HG03039 (cell line): ENCODE measurements at regions not wholly inside any gene's neighbourhood (a gene's known extent, or its start where the extent isn't known, plus 50 kb on each side); places are given as distances from the start of the nearest gene placed in this dataset.

Source experiments
- ATAC-seq: cut with Tn5 transposase; IDR thresholded peaks from one replicate; pipeline ENCODE4 v1.9.1; 2021; ENCODE audit warnings: mild to moderate bottlenecking, moderate library complexity; ENCODE audit not compliant: unreplicated experiment

DNA sequence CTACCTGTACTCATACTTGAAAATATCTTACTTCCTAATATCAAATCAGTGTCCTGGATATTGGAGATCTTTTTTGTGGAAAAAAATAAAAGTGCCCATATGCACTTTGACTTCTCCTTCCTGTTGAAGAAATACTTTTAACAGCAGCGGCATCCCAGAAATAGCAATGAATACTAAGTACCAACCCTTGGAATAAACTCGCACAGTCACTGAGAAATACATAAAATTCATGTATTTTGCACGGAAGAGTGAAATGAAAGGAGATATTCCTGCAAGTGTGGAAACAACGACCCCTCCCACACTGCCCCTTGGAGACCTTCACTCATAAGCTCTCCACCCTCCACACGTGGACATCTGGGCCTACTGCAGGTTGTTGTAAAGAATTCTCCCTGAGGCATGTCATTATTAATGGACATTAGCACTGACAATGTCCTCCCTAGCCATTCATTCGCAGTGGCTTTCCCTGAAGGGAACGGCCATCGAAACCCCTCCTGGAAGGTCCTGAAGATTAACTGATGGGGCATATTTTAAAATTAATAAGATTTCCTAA lies 407.6 kb upstream of the PFKP start:
- ATAC-seq = no peak

DNA sequence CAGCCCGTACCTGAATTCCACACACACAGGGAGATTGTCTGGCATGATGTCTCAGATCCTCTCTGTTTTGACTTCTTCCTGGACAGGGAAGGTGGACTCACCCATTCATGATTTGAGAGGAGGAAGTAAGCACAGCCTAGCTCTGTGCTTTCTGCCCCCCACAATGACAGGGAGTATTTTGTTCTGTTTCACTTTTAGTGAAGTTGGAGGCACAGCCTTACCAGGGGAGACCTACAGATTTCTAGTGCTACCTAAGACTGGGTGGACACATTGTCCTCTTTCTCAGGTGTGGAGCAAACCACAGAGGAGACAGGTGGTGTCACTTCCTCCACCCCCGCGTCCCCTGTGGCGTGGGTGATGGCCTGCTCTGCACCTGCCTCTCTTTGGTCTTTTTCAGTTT lies 408.6 kb upstream of the PFKP start:
- ATAC-seq = no peak

DNA sequence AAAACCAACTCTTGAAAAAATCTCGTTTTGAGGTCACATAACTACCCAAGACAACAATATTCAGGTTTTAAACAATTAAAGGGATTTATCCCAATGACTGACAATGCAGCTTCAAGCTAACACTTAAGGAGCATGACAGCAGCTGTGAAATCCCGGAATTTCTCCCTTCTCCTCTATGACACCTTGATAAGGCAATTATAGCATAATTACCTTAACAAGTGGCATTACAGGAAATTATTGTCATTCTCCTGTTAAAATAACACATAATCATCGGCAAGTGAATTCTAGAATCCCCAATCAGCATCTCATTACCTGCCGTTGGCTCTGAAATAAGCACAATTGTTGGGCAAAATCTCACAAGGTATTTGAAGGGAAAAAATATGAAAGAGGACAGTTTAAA lies 417.0 kb upstream of the PFKP start:
- ATAC-seq = no peak

DNA sequence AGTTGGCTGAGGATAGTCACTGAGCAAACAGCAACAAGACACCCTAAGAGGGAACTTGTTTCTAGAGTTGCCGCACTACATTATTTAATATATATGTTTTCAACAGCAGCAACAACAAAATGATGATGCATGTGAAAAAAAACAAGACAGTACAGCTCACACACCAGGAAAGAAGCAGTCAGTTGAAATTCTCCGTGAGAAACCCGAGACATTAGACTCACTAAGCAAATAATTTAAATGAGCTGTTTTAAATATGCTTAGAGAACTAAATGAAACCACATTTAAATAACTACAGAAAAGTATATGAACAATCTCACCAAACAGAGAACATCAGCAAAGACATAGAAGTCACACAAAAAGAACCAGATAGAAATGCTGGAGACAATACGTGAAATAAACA lies 426.3 kb upstream of the PFKP start:
- no peak for ATAC-seq

DNA sequence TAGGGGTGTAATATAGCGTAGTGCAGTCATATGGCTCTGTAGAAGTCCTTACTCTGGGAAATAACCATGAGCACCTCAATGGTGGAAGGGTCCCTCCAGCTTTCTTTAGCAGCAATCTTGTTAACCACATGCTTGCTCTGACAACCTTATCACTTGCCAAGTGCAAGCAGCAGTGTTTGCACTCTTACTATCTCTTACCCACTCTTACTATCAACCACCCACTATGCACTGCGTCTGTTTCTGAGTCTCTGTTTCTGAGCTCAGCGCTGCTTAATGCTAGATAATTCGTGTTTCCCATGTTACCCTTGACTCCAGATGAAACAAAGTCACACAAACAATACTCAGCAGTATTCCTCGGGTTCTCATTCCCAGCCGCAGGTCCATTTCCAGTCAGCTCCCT lies 433.7 kb upstream of the PFKP start:
- no peak for ATAC-seq

DNA sequence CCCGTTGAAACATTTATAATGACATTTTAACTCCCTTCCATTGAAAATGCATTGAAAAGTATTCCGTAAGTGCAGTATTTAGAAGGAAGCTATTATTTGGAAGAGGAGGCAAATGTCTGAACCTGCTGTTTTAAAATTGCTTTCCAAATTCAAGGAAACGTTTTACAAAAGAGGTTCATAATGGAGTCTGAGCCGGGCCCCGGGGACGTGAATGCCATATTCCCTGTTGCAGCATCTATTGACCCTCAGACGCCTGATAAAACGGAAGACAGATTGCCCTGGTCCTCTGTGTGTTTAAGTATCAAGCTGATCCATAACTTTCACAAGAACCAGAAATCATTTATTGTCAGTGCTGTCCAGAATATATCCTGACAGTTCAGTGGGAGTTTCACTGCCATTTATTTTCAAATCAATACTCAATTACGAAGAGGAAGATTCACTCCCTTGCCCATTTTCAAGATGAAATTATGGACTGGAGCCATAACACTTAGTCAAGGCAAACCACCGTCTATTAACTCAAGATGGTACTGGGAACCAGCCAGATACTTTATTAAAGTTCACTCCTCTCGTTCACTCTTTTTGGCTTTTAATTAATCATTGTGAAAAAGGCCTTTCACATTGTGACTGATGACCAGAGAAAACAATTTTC lies 435.7 kb upstream of the PFKP start:
- no peak for ATAC-seq

DNA sequence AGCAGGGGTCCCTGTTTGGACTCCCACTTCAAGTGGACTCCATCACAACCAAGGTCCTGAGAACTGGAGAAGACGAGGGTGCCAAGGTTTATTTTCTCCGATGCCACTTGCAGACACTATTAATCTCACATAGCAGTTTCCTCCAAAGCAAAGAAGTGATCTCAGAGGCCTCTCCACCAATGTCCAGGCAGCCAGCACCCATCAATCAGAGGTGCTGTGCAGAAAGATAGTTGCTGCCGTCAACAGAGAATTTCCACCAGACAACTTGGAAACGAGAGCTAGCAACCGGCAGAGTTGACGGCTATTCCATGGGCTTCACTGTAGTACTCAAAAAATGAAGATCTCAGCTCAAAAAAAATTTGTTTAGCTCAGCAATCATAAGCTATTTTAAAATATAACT lies 438.6 kb upstream of the PFKP start:
- ATAC-seq = no peak

DNA sequence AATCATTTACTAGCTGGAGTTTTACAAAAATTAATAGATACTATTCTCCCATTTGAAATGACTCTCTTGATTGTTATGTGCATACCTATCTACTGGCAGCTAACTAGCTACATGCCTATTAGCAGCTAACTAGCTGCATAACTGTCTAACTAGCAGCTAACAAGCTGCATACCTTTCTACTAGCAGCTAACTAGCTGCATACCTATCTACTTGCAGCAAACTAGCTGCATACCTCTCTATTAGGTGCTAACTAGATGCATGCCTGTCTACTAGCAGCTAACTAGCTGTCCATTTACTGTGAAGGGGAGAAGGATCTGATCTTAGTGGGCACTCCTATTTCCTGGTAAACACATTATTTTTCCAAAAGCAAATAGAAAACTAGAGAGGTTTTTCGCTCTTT lies 439.4 kb upstream of the PFKP start:
- ATAC-seq = no peak

DNA sequence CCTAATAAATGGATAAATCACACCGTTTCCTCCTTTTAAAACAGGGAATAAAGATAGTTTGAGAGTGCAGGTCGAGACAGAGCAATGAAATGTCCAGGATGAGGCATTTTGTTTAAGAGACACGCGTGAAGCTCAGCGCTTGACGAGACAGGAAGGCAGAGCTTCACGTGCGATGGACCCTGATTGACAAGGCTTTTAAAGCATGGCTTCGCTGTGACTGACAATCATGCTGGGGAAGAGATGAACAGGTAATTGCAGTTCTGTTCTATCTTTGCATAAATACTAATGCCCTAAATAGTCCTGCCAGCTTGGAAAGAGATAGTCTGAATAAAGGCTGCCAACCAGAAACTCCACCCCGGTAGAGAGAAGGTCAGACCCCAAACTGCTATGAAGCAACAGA lies 442.3 kb upstream of the PFKP start:
- ATAC-seq = no peak

DNA sequence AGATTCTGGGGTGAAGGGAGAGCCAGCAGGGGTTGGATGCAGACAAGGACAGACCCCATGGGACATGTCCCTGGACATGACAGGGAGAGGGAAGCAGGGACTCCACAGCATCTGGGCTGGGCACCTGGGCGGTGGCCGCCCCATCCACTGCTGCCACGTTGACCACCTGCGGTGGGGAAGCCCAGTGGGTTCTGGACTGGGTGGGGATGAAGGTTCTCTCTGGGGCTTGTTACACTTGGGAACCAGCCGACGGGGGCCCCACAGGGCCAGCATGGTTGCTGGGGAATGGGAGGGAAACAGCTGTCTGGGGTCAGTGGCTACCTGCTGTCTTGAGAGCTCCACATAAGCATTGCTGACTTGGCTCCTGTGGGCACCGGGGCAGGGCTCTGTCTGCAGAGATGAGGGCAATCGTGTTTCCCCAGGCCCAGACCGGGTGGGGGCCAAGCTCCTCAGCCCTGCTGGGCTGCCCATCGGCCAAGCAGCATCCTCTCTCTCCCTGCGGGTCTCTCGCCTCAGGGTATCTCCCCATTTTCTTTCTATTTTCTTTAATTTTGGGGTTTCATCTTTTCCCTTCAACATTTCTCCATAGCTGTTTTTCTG lies 443.6 kb upstream of the PFKP start:
- no peak for ATAC-seq

DNA sequence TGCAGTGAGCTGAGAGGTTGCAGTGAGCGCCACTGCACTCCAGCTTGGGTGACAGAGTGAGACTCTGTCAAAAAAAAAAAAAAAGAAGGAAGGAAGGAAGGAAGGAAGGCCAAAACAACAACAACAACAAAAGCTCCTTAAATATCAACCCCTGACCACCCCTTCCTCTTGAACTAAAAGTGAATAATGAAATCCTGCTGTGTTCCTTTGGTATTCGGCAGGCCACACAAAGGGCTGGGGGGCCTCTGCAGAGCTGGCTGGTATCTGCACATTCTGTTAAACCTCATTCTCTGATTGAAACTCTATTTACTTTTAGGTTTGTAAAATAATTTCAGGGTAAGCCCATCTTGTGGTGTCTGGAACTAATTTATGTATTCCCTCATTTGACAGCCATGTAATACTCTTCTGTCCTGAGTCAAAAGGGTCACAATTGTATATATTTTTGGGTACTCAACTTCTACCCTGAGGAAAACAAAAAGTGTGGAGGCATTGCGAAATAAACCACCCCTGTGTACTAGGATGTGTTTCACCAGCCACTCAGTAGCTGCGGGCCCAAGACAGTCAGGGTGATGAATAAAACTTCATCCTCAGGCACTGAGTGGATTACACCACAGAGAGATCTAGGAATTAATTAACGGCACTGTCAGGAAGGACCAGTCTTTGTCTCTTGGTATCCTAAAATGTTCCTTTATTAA lies 446.4 kb upstream of the PFKP start:
- no peak for ATAC-seq

DNA sequence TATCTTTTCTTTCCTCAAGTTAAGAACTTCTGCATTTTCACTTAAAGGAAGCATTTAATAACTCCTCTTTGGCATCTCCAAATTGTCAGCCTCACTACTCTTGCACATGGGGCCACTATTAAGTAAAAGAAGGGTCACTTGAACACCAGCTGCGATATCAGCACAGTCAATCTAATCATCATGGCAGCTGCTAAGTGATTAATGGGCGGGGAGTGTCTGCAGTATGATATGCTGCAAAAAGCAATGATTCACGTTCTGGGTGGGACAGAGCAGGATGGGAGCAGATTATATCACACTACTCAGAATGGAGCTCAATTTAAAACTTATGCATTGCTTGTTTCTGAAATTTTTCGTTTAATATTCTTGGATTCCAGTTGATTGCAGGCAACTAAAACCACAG lies 447.4 kb upstream of the PFKP start:
- ATAC-seq = no peak

DNA sequence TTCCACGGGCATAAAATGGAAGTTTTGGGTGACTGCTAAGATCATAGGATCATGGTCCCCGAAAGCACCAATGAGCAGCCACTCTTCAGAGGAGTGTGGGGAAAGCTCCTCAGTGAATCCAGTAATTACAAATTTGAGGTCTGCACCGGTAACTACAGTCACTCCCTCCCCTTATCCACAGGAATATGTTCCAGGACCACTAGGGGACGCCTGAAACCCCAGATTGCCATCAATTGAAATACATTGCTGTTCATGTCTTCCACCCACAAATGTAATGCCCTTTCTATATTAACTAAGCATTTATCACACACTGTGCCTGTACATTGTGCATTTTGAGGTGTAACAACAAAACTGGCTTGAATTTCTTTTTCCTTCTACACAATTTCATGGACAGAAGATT lies 447.9 kb upstream of the PFKP start:
- no peak for ATAC-seq

DNA sequence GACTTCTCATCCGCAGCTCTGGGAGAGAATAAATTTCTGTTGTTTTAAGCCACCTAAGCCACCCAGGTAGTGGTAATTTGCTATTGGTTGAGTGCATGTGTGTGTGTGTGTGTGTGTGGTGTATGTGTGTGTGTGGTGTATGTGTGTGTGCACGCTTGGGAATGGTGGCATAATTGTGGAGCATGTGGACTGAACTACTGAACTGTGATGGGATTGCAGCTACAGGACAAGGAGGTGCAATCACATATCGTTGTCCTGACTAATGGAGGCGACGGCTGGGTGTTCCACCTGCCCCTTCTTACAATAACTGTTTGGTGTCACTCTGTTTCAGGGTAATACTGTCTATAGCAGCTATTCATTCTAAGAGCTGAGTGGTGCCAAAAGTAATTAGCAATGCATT lies 448.7 kb upstream of the PFKP start:
- ATAC-seq = no peak

DNA sequence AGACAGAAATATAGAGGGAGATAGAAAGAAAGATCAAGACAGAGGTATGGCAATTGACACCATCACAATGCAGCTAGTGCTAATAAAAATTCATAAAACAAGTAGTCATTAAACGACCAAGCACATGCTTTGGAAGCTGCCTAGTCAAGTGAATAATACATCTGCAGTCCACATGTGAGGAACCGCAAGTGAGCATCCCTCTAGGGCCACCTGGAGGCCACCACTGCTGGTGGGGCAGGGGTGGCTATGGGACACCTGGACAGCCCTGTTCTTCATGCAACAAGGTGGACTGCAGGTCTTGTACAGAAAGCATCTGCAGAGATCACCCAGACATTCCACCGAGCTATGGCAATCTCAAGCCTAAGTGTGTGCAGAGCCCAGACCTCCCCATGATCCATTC lies 451.1 kb upstream of the PFKP start:
- no peak for ATAC-seq

DNA sequence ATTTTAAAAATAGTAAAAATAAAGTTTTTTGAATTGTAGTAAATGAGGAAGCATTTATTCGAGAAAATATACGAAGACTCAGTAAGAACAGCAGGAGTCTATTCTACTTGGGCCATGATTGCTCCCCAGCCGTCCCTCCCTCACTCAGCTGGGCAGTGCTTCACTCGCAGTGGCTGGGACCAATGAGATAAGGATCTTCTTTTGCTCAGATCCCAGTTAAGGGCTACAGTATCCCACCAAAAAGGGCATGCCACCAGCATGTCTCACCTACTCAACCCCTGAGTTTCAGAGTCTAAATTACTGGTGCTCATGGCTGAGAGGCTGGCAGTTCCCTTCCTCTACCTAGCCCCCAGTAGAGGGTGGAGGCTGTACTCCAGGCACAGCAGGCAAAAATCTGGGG lies 455.7 kb upstream of the PFKP start:
- ATAC-seq = no peak

DNA sequence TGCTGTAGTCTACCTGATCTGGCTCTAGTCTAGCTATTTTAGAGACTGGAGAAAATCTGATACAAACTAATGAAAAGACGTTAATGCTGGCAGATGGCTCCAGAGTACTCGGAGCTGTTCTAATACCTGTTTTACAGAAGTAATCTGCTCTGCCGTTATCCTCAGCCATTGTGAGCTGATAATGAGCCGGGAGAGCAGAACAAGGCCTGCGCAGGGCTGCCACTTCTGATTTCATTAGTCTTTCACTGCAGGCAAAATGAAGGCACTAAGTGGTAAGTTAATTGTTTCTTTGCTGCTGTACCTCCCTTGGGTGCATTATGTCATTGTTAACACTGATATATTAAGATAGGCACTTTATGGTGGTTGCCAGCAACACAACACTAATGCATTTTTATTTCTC lies 456.4 kb upstream of the PFKP start:
- ATAC-seq = no peak

DNA sequence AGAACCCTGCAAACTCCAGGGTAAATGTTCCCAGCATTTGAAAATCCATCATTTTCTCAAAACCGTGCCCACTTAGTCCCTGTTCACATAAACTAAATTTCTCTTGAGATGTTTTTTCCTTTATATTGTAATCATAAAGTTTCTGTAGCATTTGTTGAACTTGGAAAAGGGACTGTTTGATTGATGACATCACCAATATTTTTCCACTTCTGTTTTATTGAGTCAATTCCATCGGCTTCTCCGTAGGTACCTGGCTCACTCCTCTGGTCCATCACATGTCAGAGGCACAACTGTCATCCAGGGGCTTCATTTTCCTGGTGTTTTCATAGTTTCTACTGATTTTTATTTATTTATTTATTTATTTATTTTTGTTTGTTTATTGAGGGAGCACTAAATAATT lies 462.5 kb upstream of the PFKP start:
- ATAC-seq = no peak

DNA sequence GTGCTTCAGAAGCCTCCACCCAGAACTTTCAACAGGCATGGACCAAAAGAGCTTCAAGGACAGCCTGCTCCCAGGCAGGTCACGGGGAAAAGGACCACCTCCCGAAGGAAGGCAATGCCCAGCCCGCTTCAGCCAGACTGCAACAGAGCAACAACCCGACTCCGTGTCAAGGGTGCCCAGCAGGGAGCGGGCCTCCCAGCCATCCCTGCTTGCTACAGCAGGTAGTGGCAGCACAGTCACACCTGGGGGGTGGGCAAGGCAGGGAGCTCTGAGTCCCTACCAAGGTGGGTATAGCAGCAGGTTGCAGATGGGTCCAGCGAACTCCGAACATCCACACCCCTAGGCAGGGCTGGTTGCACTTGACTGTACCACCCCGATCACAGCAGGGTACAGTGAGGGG lies 467.8 kb upstream of the PFKP start:
- no peak for ATAC-seq

DNA sequence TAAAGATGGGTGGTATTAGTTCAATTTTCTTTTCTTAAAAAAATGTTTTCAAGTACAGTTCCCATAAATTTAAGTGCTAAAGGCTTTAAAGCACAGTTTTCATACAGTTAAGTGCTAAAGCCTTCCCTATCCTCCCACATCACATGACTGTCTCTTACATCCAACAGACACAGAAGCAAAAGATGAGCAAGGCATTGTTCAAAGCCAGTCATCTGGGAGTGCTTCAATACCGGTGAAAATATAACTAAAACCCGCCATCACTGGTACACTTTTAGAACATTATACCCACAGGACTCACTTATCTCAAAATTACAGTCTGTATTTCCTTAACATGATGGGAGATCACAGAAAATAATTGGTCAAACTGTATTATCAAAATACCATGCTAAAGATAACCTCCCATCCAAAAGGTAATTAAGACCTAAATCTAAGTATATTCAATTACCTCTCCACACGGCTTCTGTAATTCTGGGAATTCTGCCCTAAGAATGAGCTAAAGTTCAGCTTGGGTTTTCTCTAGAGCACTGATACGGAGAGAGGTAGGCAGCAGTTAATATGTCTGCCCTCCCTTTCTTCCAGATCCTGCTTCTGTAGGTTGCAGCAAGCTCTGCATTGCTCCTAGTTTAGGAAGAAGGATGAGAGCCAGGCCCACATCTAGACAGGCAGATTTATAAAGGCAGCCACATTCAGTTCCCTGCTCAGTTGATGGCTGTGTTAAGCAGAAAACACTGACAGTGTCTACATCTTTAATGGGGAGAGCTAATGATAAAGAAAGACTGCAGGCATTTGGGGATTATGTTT lies 474.8 kb upstream of the PFKP start:
- no peak for ATAC-seq

DNA sequence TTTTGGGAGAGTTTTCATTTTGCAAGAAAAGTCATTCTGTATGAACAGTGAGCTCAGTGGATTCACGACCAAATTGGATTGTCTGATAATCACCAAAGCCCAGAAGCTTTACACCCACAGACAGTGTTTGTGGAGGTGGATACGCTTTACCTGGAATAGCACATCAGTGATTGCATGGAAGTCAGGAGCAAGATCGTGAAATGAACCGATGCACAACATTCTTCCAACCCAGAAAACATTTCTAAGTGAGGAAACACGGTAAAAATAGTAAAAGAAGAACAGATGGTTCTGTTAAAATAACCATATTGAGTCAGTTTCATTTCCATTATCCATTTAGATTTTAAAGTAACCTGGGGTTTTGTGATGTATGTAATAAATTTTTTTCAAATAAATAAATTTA lies 478.2 kb upstream of the PFKP start:
- ATAC-seq = no peak

DNA sequence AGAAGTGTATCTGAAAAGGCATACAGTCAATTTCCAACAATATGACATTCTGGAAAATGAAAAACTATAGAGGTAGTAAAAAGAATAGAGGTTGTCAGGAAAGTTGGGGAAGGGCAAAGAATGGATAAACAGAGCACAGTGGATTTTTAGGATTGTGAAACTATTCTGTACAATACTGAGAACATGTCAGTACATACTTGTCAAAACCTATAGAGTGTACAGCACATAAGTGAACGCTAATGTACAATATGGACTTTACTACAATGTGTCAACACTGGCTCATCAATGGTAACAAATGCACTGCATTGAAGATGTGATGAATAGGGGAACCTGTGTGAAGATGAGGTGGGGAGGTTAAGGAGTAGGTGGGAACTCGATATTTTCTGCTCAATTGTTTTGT lies 483.0 kb upstream of the PFKP start:
- no peak for ATAC-seq
